ENCODE measurements at regions not wholly inside any gene's neighbourhood (a gene's known extent, or its start where the extent isn't known, plus 50 kb on each side); places are given as distances from the start of the nearest gene placed in this dataset.
"Not testable (repeated sequence)": the region's sequence is repeated elsewhere in the genome, so short reads cannot be mapped to it uniquely, and the experiment has no call there.

DNA sequence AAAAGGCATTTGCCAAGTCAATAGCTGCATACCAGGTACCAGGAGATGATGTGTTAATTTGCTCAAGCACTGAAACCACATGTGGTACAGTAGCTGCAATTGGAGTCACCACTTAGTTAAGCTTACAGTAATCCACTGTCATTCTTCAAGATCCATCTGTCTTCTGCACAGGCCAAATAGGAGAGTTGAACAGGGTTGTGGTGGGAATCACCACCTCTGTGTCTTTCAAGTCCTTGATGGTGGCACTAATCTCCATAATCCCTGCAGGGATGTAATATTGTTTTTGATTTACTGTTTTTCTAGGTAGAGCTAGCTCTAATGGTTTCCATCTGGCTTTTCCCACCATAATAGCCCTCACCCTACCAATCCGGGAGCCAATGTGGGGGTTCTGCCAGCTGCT lies 91.9 kb downstream of the FCRL5 start:
- DNase-seq (ENCODE audit: low read depth in 2 of 2) = no peak

DNA sequence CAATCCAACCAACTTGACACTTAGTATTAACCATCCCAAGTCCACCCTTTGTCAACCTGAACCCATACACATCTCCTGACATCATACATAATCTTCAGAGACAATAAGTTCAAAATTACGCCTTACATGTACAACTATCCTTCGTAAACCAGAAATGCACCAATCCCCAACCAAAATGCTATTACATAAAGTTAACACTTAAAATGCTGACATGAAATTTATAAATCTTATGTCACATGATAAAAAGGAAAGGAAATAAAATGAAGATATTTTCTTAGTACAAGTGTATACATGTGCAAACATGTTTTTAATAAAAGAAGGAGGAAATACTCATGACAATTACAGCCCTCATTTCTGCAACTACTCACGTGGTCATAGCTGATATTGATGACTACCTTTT lies 95.0 kb downstream of the FCRL5 start:
- no peak for DNase-seq (ENCODE audit: low read depth in 2 of 2)

DNA sequence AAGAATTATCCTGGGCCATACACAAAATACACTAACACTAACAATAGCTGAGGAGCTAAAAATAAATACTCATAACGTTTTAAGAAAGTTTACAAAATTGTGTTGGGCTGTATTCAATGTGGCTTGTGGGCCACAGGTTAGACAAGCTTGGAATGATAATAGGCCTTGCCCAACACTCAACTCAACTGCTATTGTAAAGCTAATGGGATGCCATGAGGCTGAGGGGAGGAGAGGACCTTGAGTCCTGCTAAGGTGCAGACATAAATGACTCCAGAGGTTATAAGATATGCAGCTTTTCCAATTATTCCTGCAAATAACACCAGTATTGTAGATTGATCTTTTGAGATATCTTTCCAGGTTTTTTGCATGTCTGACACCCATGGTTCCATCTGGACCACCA lies 97.0 kb downstream of the FCRL5 start:
- no peak for DNase-seq (ENCODE audit: low read depth in 2 of 2)

DNA sequence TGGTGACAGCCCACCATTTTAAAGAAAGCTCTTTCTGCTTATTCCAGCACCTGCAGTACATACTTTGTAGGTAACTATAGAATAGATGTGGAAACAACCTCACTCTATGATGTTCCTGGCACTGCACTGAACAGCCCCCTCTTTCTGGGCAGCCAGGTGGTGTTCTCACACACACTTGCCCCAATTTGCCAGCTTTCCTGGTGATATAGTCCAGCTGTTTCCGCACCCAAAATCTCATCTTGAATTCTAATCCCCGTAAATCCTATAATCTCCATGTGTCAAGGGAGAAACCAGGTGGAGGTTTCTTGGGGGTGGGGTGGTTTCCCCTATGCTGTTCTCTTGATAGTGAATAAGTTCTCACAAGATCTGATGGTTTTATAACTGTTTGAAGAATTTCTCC lies 102.2 kb downstream of the FCRL5 start:
- no peak for DNase-seq (ENCODE audit: low read depth in 2 of 2)

DNA sequence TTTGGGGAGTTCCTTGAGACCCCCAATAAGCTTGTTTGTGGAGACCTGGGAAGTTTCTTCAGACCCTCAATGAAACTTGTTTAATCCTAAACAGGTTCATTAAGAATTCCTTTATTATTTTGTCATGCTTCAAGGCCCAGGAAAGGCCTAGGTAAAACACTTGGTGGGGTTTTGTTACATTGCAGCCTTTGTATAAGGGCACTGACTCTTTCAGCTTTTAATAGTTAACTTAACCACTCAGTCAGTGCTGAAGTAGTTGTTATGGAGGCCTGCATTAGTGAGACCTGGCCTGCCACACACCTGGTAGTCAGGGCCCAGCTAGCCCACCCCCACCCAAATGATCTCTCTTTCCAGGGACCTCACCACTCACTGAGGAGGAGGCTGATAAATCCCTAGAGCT lies 103.7 kb downstream of the FCRL5 start:
- DNase-seq (ENCODE audit: low read depth in 2 of 2) = no peak

DNA sequence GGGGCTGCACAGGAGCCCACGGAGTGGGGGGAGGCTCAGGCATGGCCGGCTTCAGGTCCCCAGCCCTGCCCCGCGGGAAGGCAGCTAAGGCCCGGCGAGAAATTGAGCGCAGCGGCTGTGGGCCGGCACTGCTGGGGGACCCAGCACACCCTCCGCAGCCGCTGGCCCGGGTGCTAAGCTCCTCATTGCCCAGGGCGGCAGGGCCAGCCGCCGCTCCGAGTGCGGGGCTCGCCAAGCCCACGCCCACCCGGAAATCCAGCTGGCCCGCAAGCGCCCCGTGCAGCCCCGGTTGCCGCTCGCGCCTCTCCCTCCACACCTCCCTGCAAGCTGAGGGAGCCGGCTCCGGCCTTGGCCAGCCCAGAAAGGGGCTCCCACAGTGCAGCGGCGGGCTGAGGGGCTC lies 106.0 kb downstream of the FCRL5 start:
- not testable (repeated sequence) for DNase-seq (ENCODE audit: low read depth in 2 of 2)

DNA sequence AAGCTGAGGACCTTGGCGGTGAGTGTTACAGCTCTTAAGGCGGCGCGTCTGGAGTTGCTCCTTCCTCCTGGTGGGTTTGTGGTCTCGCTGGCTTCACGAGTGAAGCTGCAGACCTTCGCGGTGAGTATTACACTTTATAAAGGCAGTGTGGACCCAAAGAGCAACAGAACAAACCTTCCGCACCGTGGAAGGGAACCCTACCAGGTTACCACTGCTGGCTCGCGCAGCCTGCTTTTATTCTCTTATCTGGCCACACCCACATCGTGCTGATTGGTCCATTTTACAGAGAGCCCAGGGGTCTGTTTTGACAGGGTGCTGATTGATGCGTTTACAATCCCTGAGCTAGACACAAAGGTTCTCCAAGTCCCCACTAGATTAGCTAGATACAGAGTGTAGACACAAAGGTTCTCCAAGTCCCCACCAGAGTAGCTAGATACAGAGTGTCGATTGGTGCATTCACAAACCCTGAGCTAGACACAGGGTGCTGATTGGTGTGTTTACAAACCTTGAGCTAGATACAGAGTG lies 106.6 kb downstream of the FCRL5 start:
- DNase-seq (ENCODE audit: low read depth in 2 of 2) = not testable (repeated sequence)

DNA sequence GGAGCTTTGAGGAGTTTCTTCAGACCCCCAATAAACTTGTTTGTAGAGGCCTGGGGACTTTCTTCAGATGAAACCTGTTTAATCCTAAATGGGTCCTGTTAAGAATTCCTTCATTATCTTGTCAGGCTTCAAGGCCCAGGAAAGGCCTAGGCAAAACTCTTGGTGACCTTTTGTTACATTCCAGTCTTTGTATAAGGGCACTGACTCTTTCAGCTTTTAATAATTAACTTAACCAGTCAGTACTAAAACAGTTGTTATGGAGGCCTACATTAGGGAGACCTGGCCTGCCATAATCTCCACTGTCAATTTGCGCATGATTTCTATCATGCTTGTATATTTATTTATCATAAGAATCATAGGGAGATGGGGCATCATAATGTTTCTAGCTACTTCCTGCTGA lies 110.2 kb downstream of the FCRL5 start:
- no peak for DNase-seq (ENCODE audit: low read depth in 2 of 2)

DNA sequence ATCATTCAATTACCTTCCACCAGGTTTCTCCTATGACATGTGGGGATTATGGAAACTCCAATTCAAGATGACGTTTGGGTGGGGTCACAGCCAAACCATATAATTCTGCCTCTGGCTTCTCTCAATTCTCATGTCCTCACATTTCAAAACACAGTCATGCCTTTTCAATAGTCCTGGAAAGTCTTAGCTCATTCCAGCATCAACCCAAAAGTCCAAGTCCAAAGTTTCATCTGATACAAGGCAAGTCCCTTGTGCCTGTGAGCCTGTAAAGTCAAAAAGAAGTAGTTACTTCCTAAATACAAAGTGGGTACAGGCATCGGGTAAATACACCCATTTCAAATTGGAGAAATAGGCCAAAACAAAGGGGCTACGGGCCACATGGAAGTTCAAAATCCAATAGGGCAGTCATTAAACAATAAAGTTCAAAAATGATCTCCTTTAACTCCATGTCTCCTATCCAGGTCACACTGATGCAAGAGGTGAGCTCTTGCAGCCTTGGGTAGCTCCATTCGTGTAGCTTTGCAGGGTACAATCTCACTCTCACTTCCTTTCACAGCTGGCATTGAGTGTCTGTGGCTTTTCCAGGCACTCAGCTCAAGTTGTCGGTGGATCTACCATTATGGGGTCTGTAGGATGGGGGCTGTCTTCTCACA lies 112.9 kb downstream of the FCRL5 start:
- no peak for DNase-seq (ENCODE audit: low read depth in 2 of 2)

DNA sequence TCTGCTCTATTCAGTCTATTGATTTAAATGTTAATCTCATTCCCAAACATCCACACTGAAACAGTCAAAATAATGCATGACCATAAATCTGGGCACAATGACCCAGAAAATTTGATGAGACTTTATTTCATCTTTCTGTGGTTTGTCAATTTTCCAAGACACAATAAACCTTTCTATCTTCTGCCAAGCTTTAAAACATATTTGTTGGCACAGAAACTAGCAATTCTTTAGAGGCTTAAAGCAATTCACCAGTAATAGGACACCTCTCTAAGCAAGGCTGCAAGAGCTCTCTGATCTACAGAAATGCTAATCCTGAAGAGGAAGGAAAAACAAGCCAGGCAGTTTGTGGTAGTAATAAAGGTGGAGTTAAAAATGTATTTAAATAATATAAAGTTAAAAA lies 113.7 kb downstream of the FCRL5 start:
- DNase-seq (ENCODE audit: low read depth in 2 of 2) = no peak

DNA sequence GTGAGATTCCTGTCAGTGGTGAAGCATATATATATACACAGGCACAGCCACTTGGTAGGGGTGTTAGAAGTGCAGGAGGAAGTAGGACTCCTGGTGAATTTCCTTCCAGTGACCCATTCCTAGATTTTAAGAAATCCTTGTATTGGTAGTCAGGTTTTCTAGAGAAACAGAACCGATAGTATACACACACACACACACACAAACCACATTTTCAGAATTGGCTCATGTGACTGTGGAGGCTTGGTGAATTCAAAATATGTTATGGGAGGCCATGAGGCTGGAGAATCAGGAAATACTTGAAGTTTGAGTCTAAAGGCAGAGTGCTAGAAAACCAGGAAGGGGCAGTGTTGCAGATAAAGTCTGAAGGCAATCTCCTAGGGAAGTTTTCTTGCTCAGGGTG lies 114.2 kb downstream of the FCRL5 start:
- DNase-seq (ENCODE audit: low read depth in 2 of 2) = no peak

DNA sequence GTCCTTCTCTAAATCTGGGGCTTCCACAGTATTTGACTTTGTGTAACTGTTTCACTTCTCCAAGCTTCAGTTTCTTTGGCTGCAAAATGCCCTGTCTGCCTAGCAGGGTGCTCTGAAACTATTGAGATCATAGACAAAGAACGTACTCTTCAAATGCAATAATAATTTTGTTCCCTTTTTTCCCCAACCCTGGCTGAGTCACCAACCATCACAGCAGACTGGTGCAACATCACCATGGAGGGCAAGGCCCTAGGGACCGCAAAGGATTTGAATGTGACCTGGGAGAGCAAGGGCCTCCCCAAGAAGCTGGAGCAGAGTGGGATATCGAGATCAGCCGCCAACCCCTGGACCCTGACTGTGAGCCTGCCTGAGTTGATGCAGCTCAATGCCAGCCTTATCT lies 115.0 kb downstream of the FCRL5 start:
- no peak for DNase-seq (ENCODE audit: low read depth in 2 of 2)

DNA sequence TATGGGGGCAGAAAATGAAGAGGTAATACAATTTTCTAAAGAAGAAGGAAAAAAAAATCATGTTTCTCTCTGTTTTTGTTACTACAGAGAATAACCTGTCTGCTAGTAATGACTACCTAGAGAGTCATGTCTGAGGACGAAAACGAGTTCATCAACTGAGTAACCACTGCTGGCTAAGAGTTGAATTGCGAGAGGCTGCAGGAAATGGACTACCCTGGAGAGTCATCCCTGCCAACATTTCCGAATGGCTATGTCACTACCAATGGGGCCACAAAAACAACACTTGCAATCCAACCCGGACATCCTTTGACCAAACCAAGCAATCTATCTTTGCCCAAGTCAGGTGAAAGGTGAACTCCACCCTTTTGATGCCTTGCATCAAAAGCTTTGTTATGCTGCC lies 120.6 kb downstream of the FCRL5 start:
- no peak for DNase-seq (ENCODE audit: low read depth in 2 of 2)

DNA sequence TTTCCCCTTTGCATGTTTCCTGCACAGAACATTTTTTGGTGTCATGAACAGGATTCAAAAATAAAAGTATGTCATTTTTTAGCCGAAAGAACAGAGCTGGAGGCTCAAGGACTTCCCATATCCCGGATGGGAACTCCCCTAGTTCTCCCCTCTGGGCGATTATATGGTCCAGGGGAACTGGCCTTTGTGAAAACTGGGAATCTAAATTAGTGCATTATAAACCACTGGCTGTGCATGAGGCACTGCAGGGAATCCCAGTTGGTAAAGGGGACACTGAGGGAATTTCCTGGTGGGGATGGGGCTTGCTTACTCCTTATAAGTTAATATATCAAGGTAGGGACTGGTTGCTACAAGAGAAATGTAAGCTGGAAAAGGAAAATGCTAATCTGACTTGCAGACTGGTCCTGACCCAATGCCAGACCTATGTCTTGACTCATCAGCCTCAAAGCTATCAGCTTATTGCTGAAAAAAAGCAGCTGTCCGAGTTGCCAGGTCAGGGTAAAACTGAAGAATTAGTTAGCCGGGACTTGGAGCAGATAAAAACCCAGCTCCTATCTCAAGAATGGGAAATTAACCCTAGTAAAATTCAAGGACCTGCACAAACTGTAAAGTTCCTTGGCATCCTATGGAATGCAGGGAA lies 122.6 kb downstream of the FCRL5 start:
- DNase-seq (ENCODE audit: low read depth in 2 of 2) = no peak

DNA sequence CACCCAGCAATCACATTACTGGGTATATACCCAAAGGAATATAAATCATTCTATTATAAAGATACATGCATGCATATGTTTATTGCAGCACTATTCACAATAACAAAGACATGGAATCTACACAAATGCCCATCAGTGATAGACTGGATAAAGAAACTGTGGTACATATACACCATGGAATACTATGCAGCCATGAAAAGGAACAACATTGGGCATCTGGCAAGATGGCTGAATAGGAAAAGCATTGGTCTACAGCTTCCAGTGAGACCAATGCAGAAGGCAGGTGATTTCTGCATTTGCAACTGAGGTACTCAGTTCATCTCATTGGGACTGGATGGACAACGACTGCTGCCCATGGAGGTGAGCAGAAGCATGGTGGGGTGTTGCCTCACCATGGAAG lies 128.6 kb downstream of the FCRL5 start:
- not testable (repeated sequence) for DNase-seq (ENCODE audit: low read depth in 2 of 2)

DNA sequence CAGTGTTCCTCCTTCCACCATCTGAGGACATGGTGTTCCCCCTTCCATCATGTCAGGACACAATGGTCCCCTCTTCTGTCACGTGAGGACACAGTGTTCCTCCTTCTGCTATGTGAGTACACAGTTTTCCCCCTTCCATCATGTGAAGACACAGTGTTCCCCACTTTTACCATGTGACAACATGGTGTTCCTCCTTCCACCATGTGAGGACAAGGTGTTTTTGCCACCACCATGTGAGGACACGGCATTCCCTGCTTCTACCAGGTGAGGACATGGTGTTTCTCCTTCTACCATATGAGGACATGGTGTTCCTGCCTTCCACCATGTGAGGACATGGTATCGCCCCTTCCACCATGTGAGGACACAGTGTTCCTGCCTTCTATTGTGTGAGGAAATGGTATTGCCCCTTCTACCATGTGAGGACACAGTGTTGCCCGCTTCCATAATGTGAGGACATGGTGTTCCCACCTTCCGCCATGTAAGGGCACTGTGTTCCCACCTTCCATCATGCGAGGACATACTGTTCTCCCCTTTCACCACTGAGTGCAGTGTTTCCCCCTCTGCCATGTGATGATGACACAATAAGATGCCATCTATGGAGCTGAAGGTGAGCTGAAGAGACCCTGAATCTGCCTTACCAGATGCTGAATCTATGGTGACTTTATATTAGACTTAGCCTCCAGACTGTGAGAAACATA lies 132.3 kb downstream of the FCRL5 start:
- DNase-seq (ENCODE audit: low read depth in 2 of 2) = no peak

DNA sequence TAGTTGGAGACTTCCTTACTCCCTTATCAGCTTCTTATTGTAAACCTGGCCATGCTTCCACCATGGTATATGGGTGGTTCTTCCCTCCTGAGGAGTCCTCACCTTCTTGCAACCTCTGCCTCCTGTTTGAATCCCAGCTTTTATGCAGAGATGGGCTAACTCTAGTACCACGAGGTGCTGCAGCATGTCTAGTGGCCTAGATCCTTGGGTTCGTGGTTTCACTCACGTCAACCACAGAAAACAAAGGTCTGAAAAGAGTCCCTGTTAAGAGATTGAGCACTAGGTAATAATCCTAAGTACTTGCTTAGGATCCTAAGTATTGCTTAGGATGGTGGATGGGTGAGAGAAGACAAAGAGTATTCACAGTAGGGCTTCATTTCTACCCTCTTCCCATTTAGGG lies 133.7 kb downstream of the FCRL5 start:
- DNase-seq (ENCODE audit: low read depth in 2 of 2) = no peak

DNA sequence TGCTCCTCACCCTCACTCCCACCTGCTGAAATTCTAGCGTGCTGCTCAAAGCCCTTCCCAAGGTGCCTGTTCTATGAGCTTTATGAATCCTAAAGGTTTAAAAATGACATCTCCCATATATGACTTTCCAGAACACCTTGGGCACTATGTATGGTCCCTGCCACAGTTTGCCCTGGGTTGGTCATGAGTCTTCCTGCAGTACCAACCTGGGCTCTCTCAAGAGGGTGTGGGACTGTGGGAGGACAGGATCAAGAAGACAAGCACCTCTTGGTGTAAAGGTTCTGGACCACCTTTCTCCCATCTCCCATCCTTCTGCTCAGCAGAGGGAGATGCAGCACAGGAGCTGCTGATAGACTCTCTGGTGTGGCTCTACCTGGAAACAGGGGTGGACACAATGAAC lies 134.1 kb downstream of the FCRL5 start:
- no peak for DNase-seq (ENCODE audit: low read depth in 2 of 2)

DNA sequence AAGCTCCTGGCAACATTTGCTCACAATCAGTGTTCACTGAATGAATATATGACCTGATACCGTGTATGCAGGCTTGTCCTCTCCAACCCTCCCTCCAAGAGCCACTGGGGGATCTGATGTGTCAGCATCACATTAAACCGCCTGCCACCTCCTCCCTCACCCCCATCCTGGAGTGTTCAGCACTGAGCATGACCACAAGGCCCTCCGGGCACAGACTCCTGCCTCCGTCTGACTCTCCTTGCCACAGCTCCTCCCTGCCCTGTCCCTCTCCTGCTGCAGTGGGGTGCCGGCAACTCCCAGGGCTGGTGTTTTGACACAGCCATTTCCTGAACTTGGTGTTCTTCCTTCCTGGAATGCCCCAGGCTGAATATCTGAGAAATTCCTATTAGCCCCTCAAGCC lies 136.7 kb downstream of the FCRL5 start:
- no peak for DNase-seq (ENCODE audit: low read depth in 2 of 2)

DNA sequence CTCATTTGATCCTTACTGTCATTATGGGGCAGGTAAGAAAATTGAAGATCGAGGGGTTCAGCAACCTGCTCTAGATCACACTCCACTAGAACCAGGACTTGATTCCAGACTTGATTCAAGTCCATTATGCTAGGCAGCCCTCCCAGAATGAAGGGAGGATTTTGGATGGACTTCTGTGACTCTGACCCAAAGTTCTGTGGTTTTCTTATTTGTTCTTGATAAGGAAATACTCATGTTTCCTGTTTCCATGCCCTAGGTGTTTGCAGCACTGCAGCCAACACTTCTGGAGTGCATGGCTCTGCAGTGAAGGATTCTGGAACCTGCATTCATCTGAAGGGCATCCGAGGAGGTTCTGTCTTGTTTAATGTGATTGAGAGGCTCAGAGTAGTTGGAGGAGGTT lies 140.0 kb downstream of the FCRL5 start:
- no peak for DNase-seq (ENCODE audit: low read depth in 2 of 2)

DNA sequence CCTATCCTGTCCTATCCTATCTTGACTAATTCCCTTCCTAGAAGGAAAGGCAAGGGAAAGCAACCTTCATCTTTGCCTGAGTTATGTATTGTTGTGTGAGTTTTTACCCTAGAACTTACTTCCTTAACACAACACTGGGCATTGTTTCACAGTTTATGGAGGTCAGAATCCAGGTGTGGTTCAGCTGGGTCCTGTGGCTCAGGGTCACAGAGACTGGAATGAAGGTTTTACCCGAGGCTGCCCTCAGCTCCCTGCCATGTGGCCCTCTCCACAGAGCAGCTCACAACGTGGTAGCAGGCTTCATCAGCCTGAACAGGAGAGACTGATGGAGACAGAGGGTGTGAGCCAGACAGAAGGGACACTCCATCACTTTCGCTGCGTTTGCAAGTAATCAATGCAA lies 140.5 kb downstream of the FCRL5 start:
- DNase-seq (ENCODE audit: low read depth in 2 of 2) = no peak

DNA sequence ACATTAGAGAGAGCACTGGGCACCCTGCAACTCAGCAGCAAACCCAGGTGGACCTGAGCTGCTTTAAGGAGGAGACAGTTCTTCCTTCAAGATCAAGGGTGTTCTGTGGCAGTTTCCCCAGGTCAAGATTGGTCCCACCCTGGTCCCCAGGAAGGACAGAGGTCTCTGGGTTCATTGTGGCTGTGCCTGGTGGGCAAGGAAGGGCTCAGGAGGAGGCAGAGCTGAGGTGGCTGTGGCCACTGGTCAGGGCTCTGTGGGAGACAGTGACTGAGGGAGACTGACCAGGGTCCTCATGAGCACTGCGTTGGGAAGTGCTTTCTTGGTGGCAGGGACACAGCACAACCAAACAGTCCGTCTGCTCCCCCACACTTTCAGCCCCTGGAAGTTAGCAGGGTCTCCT lies 141.3 kb downstream of the FCRL5 start:
- no peak for DNase-seq (ENCODE audit: low read depth in 2 of 2)

DNA sequence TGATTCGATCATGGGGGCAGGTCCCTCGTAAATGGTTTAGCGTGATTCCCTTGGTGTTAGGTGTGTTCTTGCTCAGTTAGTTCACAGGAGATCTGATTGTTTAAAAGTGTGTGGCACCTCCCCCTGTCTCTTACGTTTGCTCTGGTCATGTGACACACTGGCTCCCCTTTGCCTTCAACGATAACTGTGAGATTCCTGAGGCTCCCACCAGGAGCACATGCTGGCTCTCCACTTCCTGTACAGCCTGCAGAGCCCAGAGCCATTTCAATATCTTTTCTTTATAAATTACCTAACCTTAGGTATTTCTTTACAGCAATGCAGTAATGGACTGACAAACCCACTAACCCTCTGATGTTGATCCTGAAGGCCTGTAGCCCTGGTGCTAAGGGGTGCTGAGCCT lies 141.9 kb downstream of the FCRL5 start:
- no peak for DNase-seq (ENCODE audit: low read depth in 2 of 2)

Measured in activated CD4-positive, alpha-beta T cell treated with anti-CD3 and anti-CD28 coated beads for 24 hours (primary cell).